ENCODE measurements at regions not wholly inside any gene's neighbourhood (a gene's known extent, or its start where the extent isn't known, plus 50 kb on each side); places are given as distances from the start of the nearest gene placed in this dataset.

GRCh38 chr13:85864963-85865530, 65.8 kb upstream of the SLITRK6 start:
- Histone ChIP-seq H3K27me3 (ENCODE audit: control insufficient read depth in 3 of 3, insufficient read depth in 3 of 3, low read length in 2 of 3) (no peaks in the 10 kb centered on the region), H3K36me3 (ENCODE audit: control insufficient read depth in 4 of 4, insufficient read depth in 4 of 4, low read length in 4 of 4) (no peaks in the 10 kb centered on the region), H3K27ac (ENCODE audit: low read depth in 1 of 2, low read length in 1 of 2) (no peak overlapping the region), H3K9ac (ENCODE audit: insufficient read depth in 1 of 2, low read length in 2 of 2) (no peak overlapping the region), H3K4me3 (no peak overlapping the region), H3K9me3 (ENCODE audit: control insufficient read depth in 4 of 4, insufficient read depth in 3 of 4, low read length in 3 of 4) (peaks cover 0 to 2% (median 0%) of the 10 kb centered on the region in 4 donors), H3K4me1 (ENCODE audit: control insufficient read depth in 5 of 5, insufficient read depth in 5 of 5, low read length in 5 of 5) (no peaks in the 10 kb centered on the region)
- no peak for TF ChIP-seq CTCF (IDR thresholded peaks at IDR 0.05; ENCODE audit: control extremely low read depth, extremely low read depth)
- 72 to 88% methylated on average over 1 of the region's 1 CpG for WGBS, 2 donors
- no peak for ATAC-seq (ENCODE audit: insufficient read depth, low FRiP score)
- DNase-seq: peak in 2 of 3 donors; percentile 13 to 19

- ATAC-seq (ENCODE audit: insufficient read depth, low FRiP score) (no peak), DNase-seq (no peak)
- no peak overlapping the region for H3K4me3 ChIP-seq
- H3K9me3 ChIP-seq (ENCODE audit: control insufficient read depth in 4 of 4, insufficient read depth in 3 of 4, low read length in 3 of 4): peaks cover 0 to 20% (median 5%) of the 10 kb centered on the region in 4 donors
- 85 to 87% methylated on average over 11 of the region's 11 CpGs for WGBS, 2 donors
- no peaks in the 10 kb centered on the region for H3K36me3 ChIP-seq (ENCODE audit: control insufficient read depth in 4 of 4, insufficient read depth in 4 of 4, low read length in 4 of 4)
- no peaks in the 10 kb centered on the region for H3K27me3 ChIP-seq (ENCODE audit: control insufficient read depth in 3 of 3, insufficient read depth in 3 of 3, low read length in 2 of 3)
- no peak overlapping the region for H3K9ac ChIP-seq (ENCODE audit: insufficient read depth in 1 of 2, low read length in 2 of 2)
- no peak overlapping the region for H3K27ac ChIP-seq (ENCODE audit: low read depth in 1 of 2, low read length in 1 of 2)
- TF ChIP-seq CTCF (IDR thresholded peaks at IDR 0.05; ENCODE audit: control extremely low read depth, extremely low read depth): no peak
- H3K4me1 ChIP-seq (ENCODE audit: control insufficient read depth in 5 of 5, insufficient read depth in 5 of 5, low read length in 5 of 5): no peaks in the 10 kb centered on the region
These were observed 54.9 kb upstream of the SLITRK6 start for GRCh38 chr13:85853901-85854663.

- no peaks in the 10 kb centered on the region for H3K36me3 ChIP-seq (ENCODE audit: control insufficient read depth in 4 of 4, insufficient read depth in 4 of 4, low read length in 4 of 4)
- no peak for DNase-seq
- WGBS, 2 donors: 71 to 73% methylated on average over 8 of the region's 8 CpGs
- no peaks in the 10 kb centered on the region for H3K4me1 ChIP-seq (ENCODE audit: control insufficient read depth in 5 of 5, insufficient read depth in 5 of 5, low read length in 5 of 5)
- no peak overlapping the region for H3K4me3 ChIP-seq
- TF ChIP-seq CTCF (IDR thresholded peaks at IDR 0.05; ENCODE audit: control extremely low read depth, extremely low read depth): no peak
- peaks cover 0 to 20% (median 5%) of the 10 kb centered on the region in 4 donors for H3K9me3 ChIP-seq (ENCODE audit: control insufficient read depth in 4 of 4, insufficient read depth in 3 of 4, low read length in 3 of 4)
- H3K9ac ChIP-seq (ENCODE audit: insufficient read depth in 1 of 2, low read length in 2 of 2): no peak overlapping the region
- ATAC-seq (ENCODE audit: insufficient read depth, low FRiP score): no peak
- no peaks in the 10 kb centered on the region for H3K27me3 ChIP-seq (ENCODE audit: control insufficient read depth in 3 of 3, insufficient read depth in 3 of 3, low read length in 2 of 3)
- H3K27ac ChIP-seq (ENCODE audit: low read depth in 1 of 2, low read length in 1 of 2): no peak overlapping the region
These were observed 54.1 kb upstream of the SLITRK6 start for GRCh38 chr13:85853161-85853894.

Data from lung (tissue), 11 donors.